Peyer's patch (tissue), 4 donors: ENCODE measurements at regions not wholly inside any gene's neighbourhood (a gene's known extent, or its start where the extent isn't known, plus 50 kb on each side); places are given as distances from the start of the nearest gene placed in this dataset.

Source experiments
- CTCF ChIP-seq, 6 experiments: fragments of 450-650 bp in 4 of 6; fragments of 200-600 bp in 2 of 6; sonication (generic) in 1 of 6; IDR thresholded peaks; one replicate each; pipeline ENCODE4 v1.5.1; 2017 to 2019; ENCODE audit warnings: antibody characterized with exemption in 6 of 6, mild to moderate bottlenecking in 3 of 6, moderate library complexity in 1 of 6
- POLR2A ChIP-seq, 2 donors: fragments of 450-650 bp; IDR thresholded peaks; one replicate each; pipeline ENCODE4 v1.5.1; 2017; ENCODE audit warnings: antibody characterized with exemption in 2 of 2, mild to moderate bottlenecking in 2 of 2, moderate library complexity in 2 of 2

GRCh38 chr12:13718271-13718670 lies 263.1 kb downstream of the GRIN2B start:
- no peak for TF ChIP-seq CTCF (IDR thresholded peaks at IDR 0.05)
- TF ChIP-seq POLR2A (IDR thresholded peaks at IDR 0.05), result no peak
